ENCODE measurements at regions not wholly inside any gene's neighbourhood (a gene's known extent, or its start where the extent isn't known, plus 50 kb on each side); places are given as distances from the start of the nearest gene placed in this dataset.

- H3K4me3 ChIP-seq (ENCODE audit: low read length) = no peak overlapping the region
- no peak overlapping the region for H3K27ac ChIP-seq (ENCODE audit: low read length)
- no peaks in the 10 kb centered on the region for H3K27me3 ChIP-seq (ENCODE audit: control insufficient read depth, insufficient read depth, low read length)
- H3K9ac ChIP-seq (ENCODE audit: low read length) = no peak overlapping the region
- H3K4me1 ChIP-seq (ENCODE audit: control insufficient read depth, low read depth, low read length) = no peaks in the 10 kb centered on the region
- no peaks in the 10 kb centered on the region for H3K9me3 ChIP-seq (ENCODE audit: control insufficient read depth, low read depth, low read length)
- no peaks in the 10 kb centered on the region for H3K36me3 ChIP-seq (ENCODE audit: control insufficient read depth, low read depth, low read length)
Observed at GRCh38 chr13:73212482-73212881, 153.7 kb downstream of the KLF5 start.

GRCh38 chr13:73210218-73210883, 151.5 kb downstream of the KLF5 start:
- no peaks in the 10 kb centered on the region for H3K4me1 ChIP-seq (ENCODE audit: control insufficient read depth, low read depth, low read length)
- no peak overlapping the region for H3K9ac ChIP-seq (ENCODE audit: low read length)
- H3K27ac ChIP-seq (ENCODE audit: low read length) = no peak overlapping the region
- H3K36me3 ChIP-seq (ENCODE audit: control insufficient read depth, low read depth, low read length) = no peaks in the 10 kb centered on the region
- H3K9me3 ChIP-seq (ENCODE audit: control insufficient read depth, low read depth, low read length) = no peaks in the 10 kb centered on the region
- no peaks in the 10 kb centered on the region for H3K27me3 ChIP-seq (ENCODE audit: control insufficient read depth, insufficient read depth, low read length)
- no peak overlapping the region for H3K4me3 ChIP-seq (ENCODE audit: low read length)

GRCh38 chr13:73204952-73205351, 146.1 kb downstream of the KLF5 start:
- Histone ChIP-seq H3K27me3 (ENCODE audit: control insufficient read depth, insufficient read depth, low read length) (no peaks in the 10 kb centered on the region), H3K4me1 (ENCODE audit: control insufficient read depth, low read depth, low read length) (no peaks in the 10 kb centered on the region), H3K27ac (ENCODE audit: low read length) (no peak overlapping the region), H3K9ac (ENCODE audit: low read length) (no peak overlapping the region), H3K4me3 (ENCODE audit: low read length) (no peak overlapping the region), H3K36me3 (ENCODE audit: control insufficient read depth, low read depth, low read length) (no peaks in the 10 kb centered on the region), H3K9me3 (ENCODE audit: control insufficient read depth, low read depth, low read length) (no peaks in the 10 kb centered on the region)

- no peaks in the 10 kb centered on the region for H3K9me3 ChIP-seq (ENCODE audit: control insufficient read depth, low read depth, low read length)
- H3K9ac ChIP-seq (ENCODE audit: low read length) = no peak overlapping the region
- no peaks in the 10 kb centered on the region for H3K4me1 ChIP-seq (ENCODE audit: control insufficient read depth, low read depth, low read length)
- no peak overlapping the region for H3K27ac ChIP-seq (ENCODE audit: low read length)
- no peak overlapping the region for H3K4me3 ChIP-seq (ENCODE audit: low read length)
- H3K36me3 ChIP-seq (ENCODE audit: control insufficient read depth, low read depth, low read length) = no peaks in the 10 kb centered on the region
- H3K27me3 ChIP-seq (ENCODE audit: control insufficient read depth, insufficient read depth, low read length) = no peaks in the 10 kb centered on the region
Observed at GRCh38 chr13:73201626-73202025, 142.8 kb downstream of the KLF5 start.

GRCh38 chr13:73198991-73199411, 140.2 kb downstream of the KLF5 start:
- H3K4me3 ChIP-seq (ENCODE audit: low read length) = no peak overlapping the region
- no peaks in the 10 kb centered on the region for H3K36me3 ChIP-seq (ENCODE audit: control insufficient read depth, low read depth, low read length)
- H3K27ac ChIP-seq (ENCODE audit: low read length) = no peak overlapping the region
- no peak overlapping the region for H3K9ac ChIP-seq (ENCODE audit: low read length)
- H3K9me3 ChIP-seq (ENCODE audit: control insufficient read depth, low read depth, low read length) = no peaks in the 10 kb centered on the region
- no peaks in the 10 kb centered on the region for H3K4me1 ChIP-seq (ENCODE audit: control insufficient read depth, low read depth, low read length)
- H3K27me3 ChIP-seq (ENCODE audit: control insufficient read depth, insufficient read depth, low read length) = no peaks in the 10 kb centered on the region

GRCh38 chr13:73195091-73195490, 136.3 kb downstream of the KLF5 start:
- peaks cover 3% of the 10 kb centered on the region for H3K4me1 ChIP-seq (ENCODE audit: control insufficient read depth, low read depth, low read length)
- H3K27me3 ChIP-seq (ENCODE audit: control insufficient read depth, insufficient read depth, low read length) = no peaks in the 10 kb centered on the region
- H3K9ac ChIP-seq (ENCODE audit: low read length) = no peak overlapping the region
- no peak overlapping the region for H3K4me3 ChIP-seq (ENCODE audit: low read length)
- H3K36me3 ChIP-seq (ENCODE audit: control insufficient read depth, low read depth, low read length) = no peaks in the 10 kb centered on the region
- no peaks in the 10 kb centered on the region for H3K9me3 ChIP-seq (ENCODE audit: control insufficient read depth, low read depth, low read length)
- H3K27ac ChIP-seq (ENCODE audit: low read length) = no peak overlapping the region

- H3K9ac ChIP-seq (ENCODE audit: low read length) = no peak overlapping the region
- peaks cover 11% of the 10 kb centered on the region for H3K4me1 ChIP-seq (ENCODE audit: control insufficient read depth, low read depth, low read length)
- no peaks in the 10 kb centered on the region for H3K36me3 ChIP-seq (ENCODE audit: control insufficient read depth, low read depth, low read length)
- no peaks in the 10 kb centered on the region for H3K27me3 ChIP-seq (ENCODE audit: control insufficient read depth, insufficient read depth, low read length)
- no peak overlapping the region for H3K4me3 ChIP-seq (ENCODE audit: low read length)
- no peak overlapping the region for H3K27ac ChIP-seq (ENCODE audit: low read length)
- no peaks in the 10 kb centered on the region for H3K9me3 ChIP-seq (ENCODE audit: control insufficient read depth, low read depth, low read length)
Observed at GRCh38 chr13:73194310-73194709, 135.5 kb downstream of the KLF5 start.

GRCh38 chr13:73193554-73193953, 134.7 kb downstream of the KLF5 start:
- Histone ChIP-seq H3K4me3 (ENCODE audit: low read length) (no peak overlapping the region), H3K36me3 (ENCODE audit: control insufficient read depth, low read depth, low read length) (no peaks in the 10 kb centered on the region), H3K27ac (ENCODE audit: low read length) (no peak overlapping the region), H3K9ac (ENCODE audit: low read length) (no peak overlapping the region), H3K4me1 (ENCODE audit: control insufficient read depth, low read depth, low read length) (peaks cover 11% of the 10 kb centered on the region), H3K9me3 (ENCODE audit: control insufficient read depth, low read depth, low read length) (no peaks in the 10 kb centered on the region), H3K27me3 (ENCODE audit: control insufficient read depth, insufficient read depth, low read length) (no peaks in the 10 kb centered on the region)

GRCh38 chr13:73190477-73190876, 131.7 kb downstream of the KLF5 start:
- Histone ChIP-seq H3K36me3 (ENCODE audit: control insufficient read depth, low read depth, low read length) (no peaks in the 10 kb centered on the region), H3K27me3 (ENCODE audit: control insufficient read depth, insufficient read depth, low read length) (no peaks in the 10 kb centered on the region), H3K9ac (ENCODE audit: low read length) (no peak overlapping the region), H3K4me1 (ENCODE audit: control insufficient read depth, low read depth, low read length) (peaks cover 11% of the 10 kb centered on the region), H3K27ac (ENCODE audit: low read length) (no peak overlapping the region), H3K9me3 (ENCODE audit: control insufficient read depth, low read depth, low read length) (no peaks in the 10 kb centered on the region), H3K4me3 (ENCODE audit: low read length) (no peak overlapping the region)

- Histone ChIP-seq H3K4me3 (ENCODE audit: low read length) (no peak overlapping the region), H3K27me3 (ENCODE audit: control insufficient read depth, insufficient read depth, low read length) (no peaks in the 10 kb centered on the region), H3K27ac (ENCODE audit: low read length) (no peak overlapping the region), H3K36me3 (ENCODE audit: control insufficient read depth, low read depth, low read length) (no peaks in the 10 kb centered on the region), H3K9ac (ENCODE audit: low read length) (no peak overlapping the region), H3K4me1 (ENCODE audit: control insufficient read depth, low read depth, low read length) (peaks cover 11% of the 10 kb centered on the region), H3K9me3 (ENCODE audit: control insufficient read depth, low read depth, low read length) (no peaks in the 10 kb centered on the region)
Observed at GRCh38 chr13:73189776-73190175, 131.0 kb downstream of the KLF5 start.

GRCh38 chr13:73189362-73189761, 130.6 kb downstream of the KLF5 start:
- Histone ChIP-seq H3K4me3 (ENCODE audit: low read length) (no peak overlapping the region), H3K36me3 (ENCODE audit: control insufficient read depth, low read depth, low read length) (no peaks in the 10 kb centered on the region), H3K27me3 (ENCODE audit: control insufficient read depth, insufficient read depth, low read length) (no peaks in the 10 kb centered on the region), H3K4me1 (ENCODE audit: control insufficient read depth, low read depth, low read length) (peaks cover 11% of the 10 kb centered on the region), H3K9ac (ENCODE audit: low read length) (no peak overlapping the region), H3K27ac (ENCODE audit: low read length) (no peak overlapping the region), H3K9me3 (ENCODE audit: control insufficient read depth, low read depth, low read length) (no peaks in the 10 kb centered on the region)

GRCh38 chr13:73187106-73187505, 128.3 kb downstream of the KLF5 start:
- no peak overlapping the region for H3K9ac ChIP-seq (ENCODE audit: low read length)
- H3K36me3 ChIP-seq (ENCODE audit: control insufficient read depth, low read depth, low read length) = no peaks in the 10 kb centered on the region
- H3K27ac ChIP-seq (ENCODE audit: low read length) = no peak overlapping the region
- no peaks in the 10 kb centered on the region for H3K27me3 ChIP-seq (ENCODE audit: control insufficient read depth, insufficient read depth, low read length)
- H3K4me1 ChIP-seq (ENCODE audit: control insufficient read depth, low read depth, low read length) = peaks cover 11% of the 10 kb centered on the region
- H3K9me3 ChIP-seq (ENCODE audit: control insufficient read depth, low read depth, low read length) = no peaks in the 10 kb centered on the region
- H3K4me3 ChIP-seq (ENCODE audit: low read length) = no peak overlapping the region

Data from iPS-18a (cell line).